Esophagus squamous epithelium (tissue), 4 donors: ENCODE measurements at regions not wholly inside any gene's neighbourhood (a gene's known extent, or its start where the extent isn't known, plus 50 kb on each side); places are given as distances from the start of the nearest gene placed in this dataset.

Source experiments
- CTCF ChIP-seq, 6 experiments: fragments of 450-650 bp in 4 of 6; fragments of 200-600 bp in 2 of 6; sonication (generic) in 2 of 6; IDR thresholded peaks; one replicate each; pipeline ENCODE4 v1.5.1; 2016 to 2019; ENCODE audit warnings: antibody characterized with exemption in 6 of 6, mild to moderate bottlenecking in 4 of 6, moderate library complexity in 4 of 6
- POLR2A ChIP-seq, 4 donors: fragments of 450-650 bp; IDR thresholded peaks; one replicate each; pipeline ENCODE4 v1.6.1; 2017; ENCODE audit warnings: antibody characterized with exemption in 4 of 4, mild to moderate bottlenecking in 4 of 4, moderate library complexity in 3 of 4

GRCh38 chr10:32205670-32206069 lies 141.3 kb downstream of the EPC1 start:
- TF ChIP-seq CTCF (IDR thresholded peaks at IDR 0.05), result no peak
- TF ChIP-seq POLR2A (IDR thresholded peaks at IDR 0.05), result no peak
